GM13976 (cell line): ENCODE measurements at regions not wholly inside any gene's neighbourhood (a gene's known extent, or its start where the extent isn't known, plus 50 kb on each side); places are given as distances from the start of the nearest gene placed in this dataset.

ENCODE experiments used
- DNase-seq: peaks from one replicate; pipeline ENCODE4 v3.0.0; 2012; ENCODE audit warnings: low spot score
- in situ Hi-C: fragments of 300-500 bp; cut with MboI; formaldehyde crosslinking; loops from one replicate; pipeline ENCODE4 v1.12.0; 2022; ENCODE audit warnings: low sequenced_read_pairs, mixed read lengths, inconsistent platforms; ENCODE audit not compliant: unreplicated experiment
- TF ChIP-seq, protein P1 (sequence below): IDR thresholded peaks from 2 replicates; pipeline ENCODE4 v1.5.1; 2012; ENCODE audit warnings: borderline replicate concordance, mild to moderate bottlenecking; ENCODE audit not compliant: insufficient read depth; ENCODE audit errors: extremely low read depth, missing control alignments, control extremely low read depth

DNA sequence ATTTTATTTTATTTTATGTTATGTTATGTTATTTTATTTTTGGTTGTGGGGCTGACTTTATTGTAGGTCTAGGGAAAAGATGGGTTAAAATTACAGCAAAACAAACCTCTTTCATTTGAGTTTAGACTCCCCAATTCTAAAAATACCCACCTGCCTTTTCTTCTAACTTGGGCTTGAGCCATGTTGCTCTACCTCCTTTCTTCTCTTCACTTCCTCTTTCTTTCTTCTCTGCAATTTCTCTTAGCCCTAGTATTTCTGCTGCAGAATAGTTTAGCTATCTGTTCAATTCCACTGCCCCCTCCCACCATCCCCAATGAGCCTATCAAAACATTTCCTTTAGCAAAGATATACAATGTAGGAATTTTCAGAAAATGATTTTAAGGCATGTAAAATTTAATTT is 653.3 kb downstream of the ARAP2 start:
- DNase-seq, result no peak
- in situ Hi-C loops, result no loop called here
- TF ChIP-seq, protein P1, sequence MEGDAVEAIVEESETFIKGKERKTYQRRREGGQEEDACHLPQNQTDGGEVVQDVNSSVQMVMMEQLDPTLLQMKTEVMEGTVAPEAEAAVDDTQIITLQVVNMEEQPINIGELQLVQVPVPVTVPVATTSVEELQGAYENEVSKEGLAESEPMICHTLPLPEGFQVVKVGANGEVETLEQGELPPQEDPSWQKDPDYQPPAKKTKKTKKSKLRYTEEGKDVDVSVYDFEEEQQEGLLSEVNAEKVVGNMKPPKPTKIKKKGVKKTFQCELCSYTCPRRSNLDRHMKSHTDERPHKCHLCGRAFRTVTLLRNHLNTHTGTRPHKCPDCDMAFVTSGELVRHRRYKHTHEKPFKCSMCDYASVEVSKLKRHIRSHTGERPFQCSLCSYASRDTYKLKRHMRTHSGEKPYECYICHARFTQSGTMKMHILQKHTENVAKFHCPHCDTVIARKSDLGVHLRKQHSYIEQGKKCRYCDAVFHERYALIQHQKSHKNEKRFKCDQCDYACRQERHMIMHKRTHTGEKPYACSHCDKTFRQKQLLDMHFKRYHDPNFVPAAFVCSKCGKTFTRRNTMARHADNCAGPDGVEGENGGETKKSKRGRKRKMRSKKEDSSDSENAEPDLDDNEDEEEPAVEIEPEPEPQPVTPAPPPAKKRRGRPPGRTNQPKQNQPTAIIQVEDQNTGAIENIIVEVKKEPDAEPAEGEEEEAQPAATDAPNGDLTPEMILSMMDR, result no peak

DNA sequence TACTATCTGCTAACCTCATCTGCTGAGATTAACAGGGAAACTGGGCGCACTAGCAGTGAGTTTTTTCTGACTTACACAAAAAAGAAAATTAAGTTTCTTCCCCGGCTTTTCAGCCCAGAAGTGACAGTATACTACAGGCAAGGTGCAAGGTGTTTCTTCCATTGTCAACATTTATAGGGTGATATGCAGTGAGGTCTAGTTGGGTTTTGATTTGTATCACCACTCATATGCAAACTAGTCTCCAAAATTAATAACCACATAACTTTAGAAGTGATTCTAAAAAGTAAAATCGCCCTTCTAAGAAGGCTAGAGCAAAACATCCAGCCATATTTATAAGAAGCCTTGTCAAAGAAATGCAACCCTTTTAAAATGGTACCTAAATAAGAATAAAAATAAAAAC is 640.1 kb downstream of the ARAP2 start:
- in situ Hi-C loops, result no loop called here
- TF ChIP-seq, protein P1, result no peak
- DNase-seq, result no peak

DNA sequence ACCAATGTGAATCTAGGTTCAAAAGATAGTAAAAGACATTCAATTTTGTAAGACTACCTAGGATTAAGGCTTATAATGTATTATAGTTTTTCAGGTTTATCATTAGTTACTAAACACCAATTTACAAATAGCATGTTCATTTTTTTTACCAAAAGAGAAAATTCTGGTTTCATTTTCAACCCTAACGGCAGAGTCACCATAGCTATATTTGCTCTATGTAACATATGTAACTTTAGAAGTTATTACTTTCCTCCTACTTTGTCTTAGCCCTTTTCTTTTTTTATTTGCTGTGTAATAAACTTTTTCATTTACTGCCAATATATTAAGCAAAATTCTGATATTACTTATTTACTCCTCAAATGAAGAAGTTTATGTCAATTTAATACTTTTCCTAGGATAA is 639.6 kb downstream of the ARAP2 start:
- in situ Hi-C loops, result no loop called here
- DNase-seq, result no peak
- TF ChIP-seq, protein P1, result no peak

DNA sequence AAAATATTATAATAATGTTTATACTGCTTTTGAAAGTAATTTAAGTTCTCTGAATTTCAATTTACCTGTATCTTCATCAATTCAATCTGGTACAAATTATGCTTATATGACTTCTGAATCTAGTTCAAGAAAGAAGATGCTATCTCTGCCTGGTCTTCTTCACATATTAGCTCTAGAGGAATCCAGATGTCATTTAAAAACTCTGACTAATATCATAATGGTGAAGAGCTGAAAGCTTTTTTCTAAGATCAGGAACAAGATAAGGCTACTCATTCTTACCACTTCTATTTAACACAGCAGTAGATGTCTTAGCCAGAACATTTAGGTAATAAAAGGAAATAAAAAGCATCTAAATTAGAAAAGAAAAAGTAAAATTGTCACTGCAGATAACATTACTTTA is 636.1 kb downstream of the ARAP2 start:
- in situ Hi-C loops, result no loop called here
- TF ChIP-seq, protein P1, result no peak

DNA sequence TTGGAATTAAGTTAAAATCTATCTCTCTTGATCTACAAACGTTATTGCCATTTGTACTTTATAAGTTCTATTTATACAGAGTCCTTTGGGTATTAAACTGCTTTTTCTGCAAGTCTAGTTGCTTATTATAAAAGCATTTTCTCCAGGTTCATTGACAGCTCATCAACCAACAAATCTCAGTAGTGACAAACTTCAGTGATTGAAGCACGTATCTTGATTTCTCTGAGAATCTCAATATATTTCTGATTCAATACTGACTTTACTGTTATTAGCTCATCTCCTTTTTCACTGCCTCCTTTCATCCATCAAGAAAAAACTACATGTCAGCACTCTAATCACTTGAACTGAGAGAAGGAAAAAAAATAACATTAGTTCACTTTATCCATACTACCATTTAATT is 630.2 kb downstream of the ARAP2 start:
- TF ChIP-seq, protein P1, result no peak
- in situ Hi-C loops, result no loop called here
- DNase-seq, result no peak

More for the DNA sequence above, 636.1 kb downstream of the ARAP2 start:
- no peak for DNase-seq

DNA sequence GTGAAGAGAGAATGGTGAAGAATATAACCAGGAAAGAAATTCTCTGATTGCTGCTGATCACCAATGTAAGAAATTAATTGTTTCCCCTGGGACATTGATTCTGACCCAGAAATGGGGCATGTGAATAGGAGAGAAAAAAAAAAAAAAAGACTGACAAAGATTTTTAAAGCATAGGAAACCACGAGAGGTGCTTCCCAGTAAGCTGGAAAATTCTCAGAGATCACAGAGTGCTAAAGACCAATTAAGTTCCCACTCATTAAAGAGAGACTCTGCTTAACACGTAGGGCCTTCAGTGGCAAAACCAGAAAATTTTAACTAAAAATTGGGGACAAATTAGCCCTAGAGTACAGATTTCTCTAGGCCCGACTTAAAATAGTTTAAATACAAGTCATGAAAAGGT is 604.4 kb downstream of the ARAP2 start:
- no peak for DNase-seq
- in situ Hi-C loops, result no loop called here
- TF ChIP-seq, protein P1, result no peak

DNA sequence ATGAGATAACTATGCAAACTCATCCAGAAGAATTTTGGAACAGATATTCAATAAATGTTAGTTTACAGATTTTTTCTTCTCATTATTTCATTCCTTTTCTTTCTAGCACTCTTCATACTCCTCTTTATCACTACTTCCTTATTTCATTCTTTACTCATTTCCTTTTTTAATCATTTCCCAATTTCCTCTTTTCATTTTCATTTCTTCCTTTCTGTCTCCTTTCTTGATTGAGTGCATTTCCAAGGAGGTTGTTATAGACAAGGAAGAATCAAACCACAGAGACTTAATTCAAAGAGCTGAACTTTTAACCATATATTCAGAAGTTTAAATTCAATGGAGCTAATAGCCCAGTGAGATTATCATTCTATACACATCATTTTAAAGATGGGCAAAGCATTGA is 600.7 kb downstream of the ARAP2 start:
- TF ChIP-seq, protein P1, result no peak
- DNase-seq, result no peak
- in situ Hi-C loops, result no loop called here
